ENCODE measurements at regions not wholly inside any gene's neighbourhood (a gene's known extent, or its start where the extent isn't known, plus 50 kb on each side); places are given as distances from the start of the nearest gene placed in this dataset.

DNA sequence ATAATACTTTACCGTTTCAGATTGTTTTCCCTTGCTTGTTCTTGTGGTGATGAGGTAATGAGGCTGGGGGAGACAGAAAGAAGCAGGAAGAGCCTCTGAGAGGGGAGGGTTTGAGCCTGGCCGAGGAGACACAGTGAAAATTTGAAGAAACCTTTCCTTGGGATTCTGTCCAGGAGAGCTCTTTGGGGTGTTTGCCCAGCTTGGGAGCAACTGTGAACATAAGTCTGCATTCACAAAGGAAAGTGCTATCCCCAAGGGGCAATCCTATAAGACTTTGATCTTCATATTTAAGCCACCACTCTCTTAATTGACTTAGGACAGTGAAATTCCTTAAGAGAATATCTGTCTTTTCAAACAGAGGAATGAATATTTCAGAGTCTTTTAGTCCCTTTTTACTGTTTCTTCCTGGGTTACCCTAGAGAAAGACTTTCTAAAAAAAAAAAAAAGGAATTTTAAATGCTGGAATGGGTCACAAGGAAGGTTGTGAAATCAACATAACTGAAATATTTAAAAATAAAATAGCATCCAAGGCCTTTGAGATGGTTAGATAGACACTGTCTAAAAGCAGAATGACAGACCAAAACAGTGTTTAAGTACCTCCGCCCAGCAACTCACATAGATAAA lies 52.5 kb upstream of the STAM2 start:
- Histone ChIP-seq H3K4me3 (no peak overlapping the region), H3F3A (ENCODE audit: low read depth) (no peaks in the 10 kb centered on the region), H3K79me2 (ENCODE audit: low read depth) (no peaks in the 10 kb centered on the region), H3K4me1 (peaks cover 18% of the 10 kb centered on the region), H3K36me3 (no peaks in the 10 kb centered on the region), H3K9me3 (ENCODE audit: low read depth) (no peaks in the 10 kb centered on the region), H2AFZ (replicated peaks) (peak overlapping the region; percentile 88), H3K9ac (no peak overlapping the region), H3K27ac (no peak overlapping the region), H4K20me1 (ENCODE audit: low read depth) (no peaks in the 10 kb centered on the region), H3K27me3 (no peaks in the 10 kb centered on the region), H3K4me2 (no peak overlapping the region)
- no peaks in the 10 kb centered on the region for H3K9me3 Mint-ChIP-seq
- H3K4me1 Mint-ChIP-seq: peaks cover 13% of the 10 kb centered on the region
- no peaks in the 10 kb centered on the region for H3K36me3 Mint-ChIP-seq
- H3K27ac Mint-ChIP-seq: no peak overlapping the region
- DNase-seq (ENCODE audit: low spot score): no peak
- TF ChIP-seq EZH2phosphoT487 (IDR thresholded peaks at IDR 0.05) (no peak), EZH2 (IDR thresholded peaks at IDR 0.05) (no peak)
- TF ChIP-seq, protein P1, sequence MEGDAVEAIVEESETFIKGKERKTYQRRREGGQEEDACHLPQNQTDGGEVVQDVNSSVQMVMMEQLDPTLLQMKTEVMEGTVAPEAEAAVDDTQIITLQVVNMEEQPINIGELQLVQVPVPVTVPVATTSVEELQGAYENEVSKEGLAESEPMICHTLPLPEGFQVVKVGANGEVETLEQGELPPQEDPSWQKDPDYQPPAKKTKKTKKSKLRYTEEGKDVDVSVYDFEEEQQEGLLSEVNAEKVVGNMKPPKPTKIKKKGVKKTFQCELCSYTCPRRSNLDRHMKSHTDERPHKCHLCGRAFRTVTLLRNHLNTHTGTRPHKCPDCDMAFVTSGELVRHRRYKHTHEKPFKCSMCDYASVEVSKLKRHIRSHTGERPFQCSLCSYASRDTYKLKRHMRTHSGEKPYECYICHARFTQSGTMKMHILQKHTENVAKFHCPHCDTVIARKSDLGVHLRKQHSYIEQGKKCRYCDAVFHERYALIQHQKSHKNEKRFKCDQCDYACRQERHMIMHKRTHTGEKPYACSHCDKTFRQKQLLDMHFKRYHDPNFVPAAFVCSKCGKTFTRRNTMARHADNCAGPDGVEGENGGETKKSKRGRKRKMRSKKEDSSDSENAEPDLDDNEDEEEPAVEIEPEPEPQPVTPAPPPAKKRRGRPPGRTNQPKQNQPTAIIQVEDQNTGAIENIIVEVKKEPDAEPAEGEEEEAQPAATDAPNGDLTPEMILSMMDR (IDR thresholded peaks at IDR 0.05): no peak
- peaks cover 2% of the 10 kb centered on the region for H3K27me3 Mint-ChIP-seq (ENCODE audit: insufficient read depth, low read depth)
- no peak overlapping the region for H3K4me3 Mint-ChIP-seq

DNA sequence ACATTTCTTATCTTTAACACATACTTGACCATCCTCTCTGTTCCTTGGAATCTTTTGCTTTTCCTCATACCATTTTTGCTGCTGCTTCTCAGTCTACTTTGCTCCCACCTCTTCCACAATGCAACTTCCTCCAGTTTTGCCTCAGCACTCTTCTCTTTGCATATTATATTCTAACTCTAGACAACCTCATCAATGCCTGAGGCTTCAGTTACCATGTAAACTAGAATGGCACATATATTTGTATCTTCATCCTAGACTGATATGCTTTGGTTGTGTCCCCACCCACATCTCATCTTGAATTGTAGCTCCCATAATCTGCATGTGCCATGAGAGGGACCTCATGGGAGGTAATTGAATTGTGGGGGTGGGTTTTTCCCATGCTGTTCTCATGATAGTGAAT lies 55.9 kb upstream of the STAM2 start:
- peaks cover 3% of the 10 kb centered on the region for H3K9me3 Mint-ChIP-seq

GRCh38 chr2:152234277-152234676 lies 58.7 kb upstream of the STAM2 start:
- H3F3A ChIP-seq (ENCODE audit: low read depth): no peaks in the 10 kb centered on the region
- no peak for DNase-seq (ENCODE audit: low spot score)
- H3K4me2 ChIP-seq: no peak overlapping the region
- no peaks in the 10 kb centered on the region for H3K4me1 Mint-ChIP-seq
- H3K9me3 ChIP-seq (ENCODE audit: low read depth): no peaks in the 10 kb centered on the region
- H3K36me3 ChIP-seq: no peaks in the 10 kb centered on the region
- no peaks in the 10 kb centered on the region for H3K4me1 ChIP-seq
- H3K36me3 Mint-ChIP-seq: no peaks in the 10 kb centered on the region
- H4K20me1 ChIP-seq (ENCODE audit: low read depth): no peaks in the 10 kb centered on the region
- no peaks in the 10 kb centered on the region for H3K79me2 ChIP-seq (ENCODE audit: low read depth)
- no peak overlapping the region for H3K4me3 Mint-ChIP-seq
- no peak overlapping the region for H2AFZ ChIP-seq (replicated peaks)
- TF ChIP-seq EZH2 (IDR thresholded peaks at IDR 0.05): no peak
- no peak for TF ChIP-seq EZH2phosphoT487 (IDR thresholded peaks at IDR 0.05)
- TF ChIP-seq, protein P1 (IDR thresholded peaks at IDR 0.05): no peak
- no peak overlapping the region for H3K27ac Mint-ChIP-seq
- H3K9me3 Mint-ChIP-seq: peaks cover 3% of the 10 kb centered on the region
- no peak overlapping the region for H3K27ac ChIP-seq
- no peak overlapping the region for H3K9ac ChIP-seq
- H3K27me3 Mint-ChIP-seq (ENCODE audit: insufficient read depth, low read depth): no peaks in the 10 kb centered on the region
- no peaks in the 10 kb centered on the region for H3K27me3 ChIP-seq
- H3K4me3 ChIP-seq: no peak overlapping the region

More for the DNA sequence above, 55.9 kb upstream of the STAM2 start:
- Mint-ChIP-seq H3K4me3 (no peak overlapping the region), H3K27ac (no peak overlapping the region), H3K4me1 (peaks cover 5% of the 10 kb centered on the region), H3K27me3 (ENCODE audit: insufficient read depth, low read depth) (peaks cover 2% of the 10 kb centered on the region), H3K36me3 (no peaks in the 10 kb centered on the region)
- TF ChIP-seq, protein P1 (IDR thresholded peaks at IDR 0.05): no peak
- TF ChIP-seq EZH2 (IDR thresholded peaks at IDR 0.05): no peak
- TF ChIP-seq EZH2phosphoT487 (IDR thresholded peaks at IDR 0.05): no peak
- no peak overlapping the region for H3K27ac ChIP-seq
- no peaks in the 10 kb centered on the region for H3K27me3 ChIP-seq
- H3K79me2 ChIP-seq (ENCODE audit: low read depth): no peaks in the 10 kb centered on the region
- H3K9me3 ChIP-seq (ENCODE audit: low read depth): no peaks in the 10 kb centered on the region
- no peak overlapping the region for H3K4me2 ChIP-seq
- H3K9ac ChIP-seq: no peak overlapping the region
- no peaks in the 10 kb centered on the region for H4K20me1 ChIP-seq (ENCODE audit: low read depth)
- H3K4me3 ChIP-seq: no peak overlapping the region
- H3F3A ChIP-seq (ENCODE audit: low read depth): no peaks in the 10 kb centered on the region
- no peak for DNase-seq (ENCODE audit: low spot score)
- H3K36me3 ChIP-seq: no peaks in the 10 kb centered on the region
- peaks cover 8% of the 10 kb centered on the region for H3K4me1 ChIP-seq
- H2AFZ ChIP-seq (replicated peaks): no peak overlapping the region

Measured in neural progenitor cell (in vitro differentiated cells).